HG03159 (cell line): ENCODE measurements at regions not wholly inside any gene's neighbourhood (a gene's known extent, or its start where the extent isn't known, plus 50 kb on each side); places are given as distances from the start of the nearest gene placed in this dataset.
"Not testable (repeated sequence)": the region's sequence is repeated elsewhere in the genome, so short reads cannot be mapped to it uniquely, and the experiment has no call there.

Experiments
- ATAC-seq: cut with Tn5 transposase; IDR thresholded peaks from one replicate; pipeline ENCODE4 v1.9.1; 2021; ENCODE audit warnings: mild to moderate bottlenecking, moderate library complexity; ENCODE audit not compliant: unreplicated experiment

- no peak for ATAC-seq
These were observed 146.2 kb downstream of the NFKBIZ start for GRCh38 chr3:101995371-101996046.

GRCh38 chr3:101996832-101997231, 147.5 kb downstream of the NFKBIZ start:
- no peak for ATAC-seq

GRCh38 chr3:101998256-101998926, 149.1 kb downstream of the NFKBIZ start:
- ATAC-seq, result no peak

- ATAC-seq, result no peak
These were observed 150.0 kb downstream of the NFKBIZ start for GRCh38 chr3:101999177-101999779.

GRCh38 chr3:102000620-102001209, 151.4 kb downstream of the NFKBIZ start:
- no peak for ATAC-seq

GRCh38 chr3:102002056-102002455, 152.7 kb downstream of the NFKBIZ start:
- ATAC-seq, result no peak

- no peak for ATAC-seq
These were observed 155.2 kb downstream of the NFKBIZ start for GRCh38 chr3:102004561-102004960.

- ATAC-seq, result no peak
These were observed 156.2 kb downstream of the NFKBIZ start for GRCh38 chr3:102005551-102005950.

- no peak for ATAC-seq
These were observed 157.6 kb downstream of the NFKBIZ start for GRCh38 chr3:102006812-102007485.

GRCh38 chr3:102008436-102008835, 159.1 kb downstream of the NFKBIZ start:
- ATAC-seq, result not testable (repeated sequence)

- ATAC-seq, result no peak
These were observed 167.1 kb downstream of the NFKBIZ start for GRCh38 chr3:102016417-102016816.

- ATAC-seq, result peak; percentile 49
These were observed 168.5 kb downstream of the NFKBIZ start for GRCh38 chr3:102017784-102018183.

- ATAC-seq, result no peak
These were observed 169.2 kb downstream of the NFKBIZ start for GRCh38 chr3:102018551-102018950.

GRCh38 chr3:102020735-102021134, 171.4 kb downstream of the NFKBIZ start:
- no peak for ATAC-seq

- no peak for ATAC-seq
These were observed 175.1 kb downstream of the NFKBIZ start for GRCh38 chr3:102024270-102024904.

GRCh38 chr3:102025606-102026270, 176.4 kb downstream of the NFKBIZ start:
- no peak for ATAC-seq

GRCh38 chr3:102026656-102027055, 177.3 kb downstream of the NFKBIZ start:
- ATAC-seq, result no peak

- ATAC-seq, result no peak
These were observed 181.3 kb downstream of the NFKBIZ start for GRCh38 chr3:102030661-102031060.

- ATAC-seq, result no peak
These were observed 182.5 kb downstream of the NFKBIZ start for GRCh38 chr3:102031834-102032233.
